ENCODE measurements at regions not wholly inside any gene's neighbourhood (a gene's known extent, or its start where the extent isn't known, plus 50 kb on each side); places are given as distances from the start of the nearest gene placed in this dataset.

DNA sequence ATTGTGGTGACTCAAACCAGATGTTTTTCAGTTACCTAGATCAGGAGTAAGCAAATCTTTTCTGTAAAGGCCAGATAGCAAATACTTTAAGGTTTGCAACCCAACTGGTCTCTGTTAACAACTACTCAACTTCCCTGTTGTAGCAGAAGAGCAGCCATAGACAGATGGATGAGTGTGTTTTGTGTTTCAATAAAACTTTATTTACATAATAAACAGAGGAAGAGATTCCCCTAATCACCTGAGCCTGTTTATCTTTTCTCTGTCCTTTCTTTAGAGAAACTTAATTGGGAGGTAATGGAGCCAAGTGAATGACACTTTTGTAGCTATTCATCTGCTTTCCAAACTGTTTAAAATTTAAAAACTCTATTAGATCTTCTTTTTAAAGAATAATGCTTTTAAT is 365.1 kb downstream of the IPO8 start:
- no peaks in the 10 kb centered on the region for H3K36me3 ChIP-seq (ENCODE audit: low read depth, missing control alignments)
- H3K27ac ChIP-seq, result no peak overlapping the region
- no peak for DNase-seq
- TF ChIP-seq, protein P1, sequence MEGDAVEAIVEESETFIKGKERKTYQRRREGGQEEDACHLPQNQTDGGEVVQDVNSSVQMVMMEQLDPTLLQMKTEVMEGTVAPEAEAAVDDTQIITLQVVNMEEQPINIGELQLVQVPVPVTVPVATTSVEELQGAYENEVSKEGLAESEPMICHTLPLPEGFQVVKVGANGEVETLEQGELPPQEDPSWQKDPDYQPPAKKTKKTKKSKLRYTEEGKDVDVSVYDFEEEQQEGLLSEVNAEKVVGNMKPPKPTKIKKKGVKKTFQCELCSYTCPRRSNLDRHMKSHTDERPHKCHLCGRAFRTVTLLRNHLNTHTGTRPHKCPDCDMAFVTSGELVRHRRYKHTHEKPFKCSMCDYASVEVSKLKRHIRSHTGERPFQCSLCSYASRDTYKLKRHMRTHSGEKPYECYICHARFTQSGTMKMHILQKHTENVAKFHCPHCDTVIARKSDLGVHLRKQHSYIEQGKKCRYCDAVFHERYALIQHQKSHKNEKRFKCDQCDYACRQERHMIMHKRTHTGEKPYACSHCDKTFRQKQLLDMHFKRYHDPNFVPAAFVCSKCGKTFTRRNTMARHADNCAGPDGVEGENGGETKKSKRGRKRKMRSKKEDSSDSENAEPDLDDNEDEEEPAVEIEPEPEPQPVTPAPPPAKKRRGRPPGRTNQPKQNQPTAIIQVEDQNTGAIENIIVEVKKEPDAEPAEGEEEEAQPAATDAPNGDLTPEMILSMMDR (IDR thresholded peaks at IDR 0.05), result no peak
- no peak for TF ChIP-seq POLR2A (IDR thresholded peaks at IDR 0.05)
- H3K4me3 ChIP-seq, result no peak overlapping the region
- no peaks in the 10 kb centered on the region for H3K9me3 ChIP-seq
- intact Hi-C loops (cut with DNase I; ENCODE audit: low total_unique reads), result no loop called here
- no peaks in the 10 kb centered on the region for H3K4me1 ChIP-seq
- no peaks in the 10 kb centered on the region for H3K27me3 ChIP-seq

DNA sequence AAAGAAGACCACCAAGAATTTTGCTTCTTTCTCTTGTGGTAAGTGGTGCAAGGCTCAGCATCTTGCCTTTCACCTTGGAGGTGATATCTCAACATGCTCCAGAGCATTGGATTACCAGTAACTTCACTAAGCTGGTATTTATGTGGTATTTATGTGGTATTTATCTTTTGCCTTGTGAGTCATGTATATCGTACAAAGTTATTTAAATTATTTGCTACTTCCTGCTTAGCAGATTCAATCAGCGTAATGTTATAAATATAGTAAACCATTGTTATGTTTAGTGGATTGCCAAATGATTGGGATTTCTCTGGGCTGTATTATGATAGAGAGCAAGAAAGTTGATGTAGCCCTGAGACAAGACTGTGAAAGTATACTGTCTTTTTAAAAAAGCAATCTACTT is 366.4 kb downstream of the IPO8 start:
- H3K27ac ChIP-seq, result no peak overlapping the region
- no peaks in the 10 kb centered on the region for H3K9me3 ChIP-seq
- intact Hi-C loops (cut with DNase I; ENCODE audit: low total_unique reads), result no loop called here
- no peaks in the 10 kb centered on the region for H3K27me3 ChIP-seq
- H3K4me3 ChIP-seq, result no peak overlapping the region
- H3K36me3 ChIP-seq (ENCODE audit: low read depth, missing control alignments), result no peaks in the 10 kb centered on the region
- 79 to 91% methylated on average over 2 of the region's 2 CpGs for WGBS, 2 donors
- no peaks in the 10 kb centered on the region for H3K4me1 ChIP-seq
- TF ChIP-seq, protein P1 (IDR thresholded peaks at IDR 0.05), result no peak
- TF ChIP-seq POLR2A (IDR thresholded peaks at IDR 0.05), result no peak
- DNase-seq, result no peak

DNA sequence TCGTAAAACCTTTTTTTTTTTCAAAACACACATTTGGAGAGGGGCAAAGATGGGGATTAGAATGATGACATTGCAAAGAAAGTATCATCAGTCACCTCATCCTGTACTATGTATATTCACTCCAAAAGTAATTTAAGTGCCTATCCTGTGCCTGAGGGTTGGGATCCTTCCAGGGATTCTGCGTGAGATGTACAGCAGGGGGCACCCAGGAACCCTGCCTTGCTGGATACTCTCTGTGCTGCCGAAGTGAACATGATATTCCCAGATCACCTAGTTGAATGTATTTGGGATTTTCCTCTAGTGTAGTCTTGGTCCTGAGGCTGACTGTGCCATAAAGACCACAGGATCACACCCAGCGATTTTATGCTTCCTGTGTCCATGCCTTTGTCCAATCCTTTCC is 372.7 kb downstream of the IPO8 start:
- no peak for TF ChIP-seq POLR2A (IDR thresholded peaks at IDR 0.05)
- TF ChIP-seq, protein P1 (IDR thresholded peaks at IDR 0.05), result no peak
- Histone ChIP-seq H3K27me3 (no peaks in the 10 kb centered on the region), H3K36me3 (ENCODE audit: low read depth, missing control alignments) (no peaks in the 10 kb centered on the region), H3K27ac (no peak overlapping the region), H3K4me3 (no peak overlapping the region), H3K9me3 (no peaks in the 10 kb centered on the region), H3K4me1 (no peaks in the 10 kb centered on the region)
- no peak for DNase-seq
- 59 to 76% methylated on average over 4 of the region's 4 CpGs for WGBS, 2 donors
- intact Hi-C loops (cut with DNase I; ENCODE audit: low total_unique reads), result no loop called here

DNA sequence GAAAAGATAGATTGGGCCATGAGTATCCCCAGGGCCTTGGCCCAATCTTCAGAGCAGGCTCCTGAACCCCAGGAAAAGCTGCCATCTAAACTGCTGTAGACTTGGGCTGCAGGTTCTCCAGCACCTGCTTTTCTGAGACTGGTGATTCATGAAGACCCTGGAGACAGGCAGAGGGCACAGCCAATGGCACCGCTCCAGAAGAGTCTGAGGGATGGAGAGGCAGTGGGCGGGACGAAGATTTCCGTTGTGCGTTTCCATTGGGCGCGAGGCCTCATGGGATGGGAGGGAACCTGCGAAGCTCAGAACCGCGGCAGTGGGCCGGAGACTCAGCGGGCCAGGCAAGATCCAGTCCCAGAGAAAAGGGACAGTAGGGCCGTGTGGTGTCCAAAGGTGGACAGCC is 375.1 kb downstream of the IPO8 start:
- Histone ChIP-seq H3K27ac (no peak overlapping the region), H3K9me3 (no peaks in the 10 kb centered on the region), H3K36me3 (ENCODE audit: low read depth, missing control alignments) (no peaks in the 10 kb centered on the region), H3K27me3 (no peaks in the 10 kb centered on the region), H3K4me3 (peak overlapping the region; percentile 8 to 15), H3K4me1 (no peaks in the 10 kb centered on the region)
- TF ChIP-seq, protein P1 (IDR thresholded peaks at IDR 0.05), result no peak
- TF ChIP-seq POLR2A (IDR thresholded peaks at IDR 0.05), result no peak
- WGBS, 2 donors, result 71 to 80% methylated on average over 11 to 13 of the region's 13 CpGs
- DNase-seq, result peak; percentile 82
- intact Hi-C loops (cut with DNase I; ENCODE audit: low total_unique reads), result no loop called here

DNA sequence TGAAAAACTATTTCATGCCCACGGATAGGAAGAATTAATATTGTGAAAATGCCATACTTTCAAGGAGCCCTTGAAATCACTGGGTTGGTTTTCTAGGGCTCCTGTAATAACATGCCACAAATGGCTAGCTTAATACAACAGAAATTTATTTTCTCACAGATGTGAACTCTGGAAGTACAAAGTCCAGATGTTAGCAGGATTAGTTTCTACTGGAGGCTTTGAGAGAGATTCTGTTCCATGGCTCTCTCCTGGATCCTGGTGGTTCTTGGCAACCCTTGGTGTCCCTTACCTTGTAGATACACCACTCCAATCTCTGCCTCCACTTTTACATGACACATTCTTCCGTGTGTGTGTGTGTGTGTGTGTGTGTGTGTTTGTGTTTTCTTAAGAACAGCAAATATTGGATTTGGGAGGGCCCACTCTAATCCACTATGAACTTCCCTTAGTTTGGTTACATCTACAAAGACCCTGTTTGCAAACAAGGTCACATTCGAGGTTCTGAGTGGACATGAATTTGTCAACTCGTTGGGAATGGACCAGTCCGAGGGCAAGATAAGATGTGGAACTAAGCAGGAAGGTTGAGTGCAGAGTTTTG is 381.1 kb downstream of the IPO8 start:
- Histone ChIP-seq H3K36me3 (ENCODE audit: low read depth, missing control alignments) (no peaks in the 10 kb centered on the region), H3K27me3 (no peaks in the 10 kb centered on the region), H3K9me3 (no peaks in the 10 kb centered on the region), H3K27ac (no peak overlapping the region), H3K4me1 (no peaks in the 10 kb centered on the region), H3K4me3 (no peak overlapping the region)
- WGBS, 2 donors, result 67 to 68% methylated on average over 5 of the region's 5 CpGs
- intact Hi-C loops (cut with DNase I; ENCODE audit: low total_unique reads), result no loop called here
- TF ChIP-seq, protein P1 (IDR thresholded peaks at IDR 0.05), result no peak
- TF ChIP-seq POLR2A (IDR thresholded peaks at IDR 0.05), result no peak
- no peak for DNase-seq

Measured in testis (tissue), 2 donors.